NCI-H226 (cell line): ENCODE measurements at regions not wholly inside any gene's neighbourhood (a gene's known extent, or its start where the extent isn't known, plus 50 kb on each side); places are given as distances from the start of the nearest gene placed in this dataset.

Source experiments
- DNase-seq: peaks from one replicate; pipeline ENCODE4 v3.0.0-alpha.2; 2015

GRCh38 chr12:118706437-118706836 is 274.9 kb upstream of the SRRM4 start:
- DNase-seq = no peak

DNA sequence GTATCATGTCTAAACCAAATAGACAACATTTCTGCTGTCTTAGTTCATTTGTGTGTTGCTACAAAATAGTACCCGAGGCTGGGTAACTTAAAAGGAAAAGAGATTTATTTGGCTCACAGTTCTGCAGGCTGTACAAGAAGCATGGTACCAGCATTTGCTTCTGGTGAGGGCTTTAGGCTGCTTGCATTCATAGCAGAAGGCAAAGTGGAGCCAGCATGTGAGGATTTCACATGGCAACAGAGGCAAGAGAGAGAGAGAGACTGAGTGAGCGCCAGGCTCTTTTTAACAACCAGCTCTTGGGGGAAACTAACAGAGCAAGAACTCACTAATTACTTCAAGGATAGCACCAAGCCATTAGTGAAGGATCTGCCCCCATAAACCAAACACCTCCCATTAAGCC is 271.4 kb upstream of the SRRM4 start:
- no peak for DNase-seq

DNA sequence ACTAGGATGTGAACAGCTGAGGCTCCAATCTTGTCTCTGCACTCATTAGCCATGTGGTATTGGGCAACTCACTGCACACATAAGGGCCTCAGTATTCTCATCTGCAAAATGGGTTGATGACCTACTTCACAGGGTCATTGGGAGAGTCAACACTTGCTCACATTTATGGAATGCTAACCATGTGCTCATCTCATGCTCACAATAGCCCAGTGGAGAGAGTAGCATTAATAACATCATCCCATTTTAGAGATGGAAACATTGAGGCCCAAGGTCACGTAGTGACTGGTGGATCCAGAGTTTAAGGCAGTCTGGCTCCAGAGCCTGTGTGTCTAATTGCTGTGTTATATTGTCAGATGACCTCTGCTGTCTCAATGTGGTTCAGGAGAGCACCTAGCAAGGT is 270.2 kb upstream of the SRRM4 start:
- no peak for DNase-seq

GRCh38 chr12:118714051-118714460 is 267.3 kb upstream of the SRRM4 start:
- no peak for DNase-seq

DNA sequence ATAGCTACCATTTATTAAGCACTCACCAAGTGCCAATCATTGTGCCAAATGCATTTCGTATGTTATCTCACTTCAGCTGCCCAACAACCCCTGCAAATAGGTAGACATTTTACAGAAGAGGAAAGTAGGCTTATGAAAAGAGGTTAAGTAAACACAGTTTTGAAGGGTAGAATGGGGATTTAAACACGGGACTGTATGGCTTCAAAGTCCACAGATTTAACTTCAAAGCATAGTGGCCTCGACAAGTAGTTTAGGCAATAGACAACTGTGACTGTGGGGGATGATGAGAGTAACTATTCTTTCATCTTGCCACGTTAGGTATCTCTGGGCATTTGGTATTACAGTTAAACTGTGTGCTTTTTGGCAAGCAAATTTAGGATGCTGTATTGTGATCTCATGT is 266.8 kb upstream of the SRRM4 start:
- DNase-seq = no peak

- no peak for DNase-seq
Measured at GRCh38 chr12:118715647-118716046, 265.7 kb upstream of the SRRM4 start.

DNA sequence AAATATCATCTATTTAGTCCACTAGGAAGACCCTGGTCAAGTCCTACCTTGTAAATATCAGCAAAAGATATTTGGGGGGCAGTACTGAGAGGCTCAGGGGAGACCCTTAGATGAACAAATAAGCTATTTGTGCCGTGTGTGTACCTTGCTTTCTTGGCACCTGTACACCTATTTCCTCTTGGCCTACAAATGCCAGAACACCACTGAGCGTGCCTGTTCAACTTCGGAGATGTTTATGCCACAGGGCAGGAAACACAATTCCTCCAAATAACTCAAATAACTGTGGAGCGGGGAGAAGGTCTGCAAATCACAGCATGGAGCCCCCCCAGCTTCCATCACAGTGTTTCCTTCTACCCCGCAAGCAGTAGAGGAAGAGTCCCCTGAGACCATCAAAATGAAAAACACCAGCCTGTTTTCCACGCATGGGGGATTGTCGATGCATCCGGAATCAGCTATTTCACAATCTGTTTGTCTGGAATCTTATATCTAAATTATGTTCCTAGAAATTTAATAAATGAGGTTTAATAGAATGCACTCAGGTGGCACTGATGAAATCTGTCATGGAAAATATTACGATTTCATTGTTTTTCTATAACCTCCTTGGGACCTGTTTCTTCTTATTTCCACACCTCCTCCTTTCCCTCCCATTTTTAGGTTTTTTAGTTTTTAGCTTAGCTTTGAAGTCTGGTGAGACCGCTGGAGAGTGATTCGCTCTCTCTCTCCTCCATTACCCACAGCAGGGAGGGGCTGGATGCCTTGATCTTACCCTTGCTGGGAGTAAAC is 254.0 kb upstream of the SRRM4 start:
- DNase-seq = no peak

GRCh38 chr12:118727979-118728366 is 253.4 kb upstream of the SRRM4 start:
- DNase-seq = no peak

GRCh38 chr12:118734266-118734665 is 247.1 kb upstream of the SRRM4 start:
- no peak for DNase-seq

DNA sequence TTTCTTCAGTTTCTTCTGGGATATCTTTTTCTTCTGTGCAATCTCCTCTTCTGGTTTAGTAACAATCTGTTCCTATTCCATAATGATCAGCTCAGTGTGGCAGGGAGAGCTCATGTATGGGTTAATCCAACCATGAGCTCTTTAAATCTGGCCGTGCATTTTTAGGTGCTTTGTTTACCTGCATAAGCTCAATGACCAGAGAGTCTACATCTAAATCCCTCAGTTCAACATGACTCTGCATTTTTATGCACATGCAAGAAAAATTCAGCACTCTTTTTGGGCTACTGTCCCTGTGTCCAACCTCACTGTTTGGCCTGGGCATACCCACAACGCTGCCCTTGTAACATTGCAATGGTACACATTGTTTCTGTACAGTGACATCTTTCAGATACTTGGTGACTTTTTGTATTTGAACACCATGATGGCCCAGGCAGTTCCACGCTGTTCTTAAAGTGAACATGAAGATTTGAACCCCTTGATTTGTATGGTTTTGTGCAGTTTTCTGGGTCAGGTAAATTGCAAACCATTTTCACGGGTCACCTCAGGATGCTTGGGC is 243.3 kb upstream of the SRRM4 start:
- DNase-seq = no peak

GRCh38 chr12:118741194-118741593 is 240.1 kb upstream of the SRRM4 start:
- DNase-seq = no peak

GRCh38 chr12:118742431-118742830 is 238.9 kb upstream of the SRRM4 start:
- DNase-seq = no peak

DNA sequence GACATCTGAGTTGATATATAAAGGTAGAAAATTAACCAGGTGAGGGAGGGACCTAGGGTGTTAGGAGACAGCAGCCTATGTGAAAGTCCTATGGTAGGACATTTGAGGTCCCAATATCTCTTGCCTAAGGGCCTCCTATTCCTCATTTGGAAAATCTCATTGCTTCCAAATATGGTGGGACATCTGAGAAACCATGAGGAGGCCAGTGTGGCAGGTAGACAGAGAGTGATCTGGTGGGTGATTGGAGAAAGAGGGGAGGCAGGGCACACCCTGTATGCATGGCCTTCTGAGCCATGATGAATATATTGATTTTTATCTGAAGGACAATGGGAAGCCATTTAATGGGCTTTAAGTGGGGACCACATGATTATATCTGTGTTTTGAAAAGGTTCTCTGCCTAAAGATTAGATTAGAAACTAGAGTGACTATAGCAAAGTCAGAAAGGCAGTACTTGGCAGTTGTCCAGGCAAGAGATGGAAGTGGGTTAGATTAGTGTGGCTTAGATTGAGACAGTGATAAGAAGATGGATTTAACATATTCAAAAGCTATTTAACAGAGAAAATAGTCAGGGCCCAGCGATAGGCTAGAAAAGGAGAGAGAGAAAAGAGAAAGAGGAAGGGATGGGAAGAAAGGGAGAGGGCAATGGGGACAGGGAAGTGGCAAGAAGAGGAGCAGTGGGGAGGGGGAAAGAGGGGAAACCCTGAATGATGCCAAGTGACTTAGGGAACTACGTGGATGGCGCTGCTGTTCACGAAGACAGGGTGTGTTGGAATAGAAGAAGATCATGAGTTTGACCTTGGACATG is 237.2 kb upstream of the SRRM4 start:
- no peak for DNase-seq

DNA sequence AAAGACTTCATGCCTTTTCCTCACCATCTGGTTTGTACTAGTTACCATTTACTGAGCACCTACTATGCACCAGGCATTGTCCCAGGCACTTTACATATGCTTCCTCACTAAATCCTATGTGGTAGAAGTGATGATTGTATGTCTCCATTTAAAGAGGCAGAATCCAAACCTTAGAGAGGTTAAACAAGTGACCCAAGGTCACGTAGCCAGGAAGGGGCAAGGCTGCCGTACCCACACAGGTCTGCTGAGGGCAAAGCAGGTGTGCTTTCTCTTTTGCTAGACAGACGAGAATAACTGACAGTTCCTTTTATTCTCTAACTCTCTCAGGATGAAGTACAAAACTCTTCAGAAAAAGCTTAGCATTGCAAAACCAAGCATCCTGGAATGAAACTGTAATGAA is 235.2 kb upstream of the SRRM4 start:
- DNase-seq = no peak

- no peak for DNase-seq
Measured at GRCh38 chr12:118746960-118747359, 234.4 kb upstream of the SRRM4 start.

DNA sequence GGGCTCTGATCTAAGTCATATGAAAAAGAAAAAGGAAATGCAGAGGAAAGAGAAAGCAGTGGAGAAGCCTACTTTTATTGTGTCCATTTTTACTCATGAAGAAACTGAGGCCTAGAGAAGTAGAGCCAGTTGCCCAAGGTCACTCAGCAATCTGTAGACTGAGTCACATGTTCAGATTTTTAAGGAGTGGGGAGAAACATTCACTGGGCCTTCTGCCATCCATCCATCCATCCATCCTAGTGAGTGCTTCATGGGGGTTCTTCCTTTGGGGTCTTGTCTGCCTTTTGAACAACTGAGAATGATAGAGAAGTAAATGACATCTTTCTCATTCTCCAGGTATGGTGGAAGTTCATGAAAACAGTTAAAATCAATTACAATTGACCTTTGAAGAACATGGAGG is 233.6 kb upstream of the SRRM4 start:
- no peak for DNase-seq

GRCh38 chr12:118748478-118749380 is 232.6 kb upstream of the SRRM4 start:
- no peak for DNase-seq

GRCh38 chr12:118749646-118750045 is 231.7 kb upstream of the SRRM4 start:
- DNase-seq = no peak

DNA sequence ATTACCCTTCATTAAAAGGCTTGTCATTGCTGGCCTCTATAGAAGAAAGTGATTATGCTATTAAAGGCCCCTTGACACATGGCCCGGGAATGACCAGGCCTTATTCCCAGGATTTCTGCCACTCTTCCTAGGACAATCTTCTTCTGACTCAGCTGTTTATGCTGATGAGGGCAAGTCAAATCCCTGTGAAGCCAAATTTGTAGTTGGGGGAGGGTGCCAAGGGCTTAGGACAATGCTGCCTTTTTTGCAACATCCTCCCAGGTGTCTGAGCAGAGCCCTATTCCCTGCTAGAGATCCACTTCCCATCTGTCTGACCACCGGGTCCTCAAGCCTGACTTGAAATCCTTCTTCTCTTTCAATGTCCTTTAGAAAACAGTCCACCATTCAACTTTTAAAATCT is 230.7 kb upstream of the SRRM4 start:
- no peak for DNase-seq

DNA sequence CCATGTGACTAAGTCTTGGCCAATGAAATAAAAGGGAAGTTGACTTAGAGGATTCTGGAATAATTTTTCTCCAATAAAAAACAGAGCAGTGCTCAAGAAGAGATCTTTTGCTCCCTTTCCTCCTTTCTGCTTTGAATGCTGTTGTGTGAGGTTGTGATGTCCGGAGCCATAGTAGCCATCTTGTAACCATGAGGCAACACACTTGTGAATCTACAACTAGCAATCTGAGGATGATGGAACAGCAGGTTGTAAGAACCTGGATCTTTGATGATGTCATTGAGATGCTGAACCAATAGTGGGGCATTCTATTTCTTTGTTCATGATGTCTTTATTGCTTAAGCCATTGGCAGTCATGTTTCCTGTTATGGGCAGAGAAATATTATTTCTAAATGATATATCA is 230.0 kb upstream of the SRRM4 start:
- DNase-seq = no peak

- DNase-seq = no peak
Measured at GRCh38 chr12:118760623-118761022, 220.7 kb upstream of the SRRM4 start.

DNA sequence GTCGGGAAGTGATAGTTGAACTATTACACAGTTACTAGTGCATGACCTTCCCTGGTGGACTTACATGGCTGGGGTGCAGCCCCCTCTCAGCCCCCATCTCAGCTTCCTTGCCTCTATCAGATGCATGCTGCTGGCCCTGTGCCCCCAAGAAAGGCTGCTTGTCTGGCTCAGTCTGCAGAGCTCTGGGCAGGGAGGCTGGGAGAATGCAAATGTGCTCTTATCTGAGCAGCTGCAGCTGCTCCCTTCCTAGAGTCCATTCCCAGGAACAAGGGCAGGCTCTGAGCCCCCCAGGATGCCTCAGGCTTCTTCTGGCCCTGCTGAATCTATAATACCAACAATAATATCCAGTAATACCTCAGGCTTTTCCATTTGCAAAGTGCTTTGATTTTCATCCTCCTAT is 218.1 kb upstream of the SRRM4 start:
- no peak for DNase-seq
